Naive B cell (primary cell): ENCODE measurements at regions not wholly inside any gene's neighbourhood (a gene's known extent, or its start where the extent isn't known, plus 50 kb on each side); places are given as distances from the start of the nearest gene placed in this dataset.

Experiments used
- ATAC-seq, 2 donors: fragments of 150-1000 bp; cut with Tn5 transposase; 2 replicates each; pipeline ENCODE4 v1.10.0; 2021; ENCODE audit warnings: low read depth in 2 of 2, mild to moderate bottlenecking in 2 of 2, moderate library complexity in 2 of 2
- DNase-seq: peaks from one replicate; pipeline ENCODE4 v3.0.0; 2022
- H3K27ac Mint-ChIP-seq, 6 donors: one replicate each; pipeline ENCODE4 v1.8.0; 2020 to 2022; ENCODE audit warnings: mild to moderate bottlenecking in 6 of 6, mixed read lengths in 6 of 6, moderate library complexity in 5 of 6, inconsistent platforms in 2 of 6
- H3K27me3 Mint-ChIP-seq, 3 donors: one replicate each; pipeline ENCODE4 v1.8.0; 2021 to 2022; ENCODE audit warnings: mixed read lengths in 3 of 3, mild to moderate bottlenecking in 1 of 3
- H3K36me3 Mint-ChIP-seq, 2 donors: one replicate each; pipeline ENCODE4 v1.8.0; 2020 to 2022; ENCODE audit warnings: mixed read lengths in 2 of 2, inconsistent platforms in 1 of 2, mild to moderate bottlenecking in 1 of 2
- H3K4me1 Mint-ChIP-seq, 3 donors: one replicate each; pipeline ENCODE4 v1.8.0; 2020 to 2022; ENCODE audit warnings: mixed read lengths in 3 of 3, inconsistent platforms in 1 of 3, mild to moderate bottlenecking in 1 of 3, moderate library complexity in 1 of 3
- H3K4me3 Mint-ChIP-seq, 8 donors: one replicate each; pipeline ENCODE4 v1.8.0; 2020 to 2022; ENCODE audit warnings: mild to moderate bottlenecking in 8 of 8, mixed read lengths in 8 of 8, moderate library complexity in 8 of 8, inconsistent platforms in 2 of 8
- H3K9me3 Mint-ChIP-seq, 7 donors: one replicate each; pipeline ENCODE4 v1.8.0; 2020 to 2022; ENCODE audit warnings: mixed read lengths in 7 of 7, mild to moderate bottlenecking in 5 of 7, inconsistent platforms in 2 of 7, moderate library complexity in 1 of 7

DNA sequence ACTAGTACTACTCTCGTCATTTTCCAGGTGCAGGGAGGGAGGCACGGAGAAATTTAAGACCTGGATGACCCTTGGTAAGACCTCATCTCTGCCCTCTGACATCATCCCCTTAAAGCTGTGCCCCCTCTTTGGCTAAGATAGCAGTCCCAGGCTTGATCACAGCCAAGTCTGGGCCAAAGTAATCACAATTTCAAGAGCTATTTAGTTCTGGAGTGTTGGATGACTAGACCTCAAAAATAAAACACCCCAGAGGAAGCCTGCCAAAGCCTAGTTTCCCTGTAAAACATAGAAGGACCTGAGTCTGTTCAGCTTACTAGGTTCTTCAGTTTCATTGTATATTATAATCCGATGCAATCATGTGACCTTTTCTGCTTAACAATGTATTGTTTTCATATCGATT lies 144.6 kb upstream of the ARHGEF9 start:
- Mint-ChIP-seq H3K27ac (no peak overlapping the region), H3K4me1 (no peaks in the 10 kb centered on the region), H3K36me3 (no peaks in the 10 kb centered on the region), H3K27me3 (no peaks in the 10 kb centered on the region), H3K9me3 (peaks cover under 1 to 16% (median 6%) of the 10 kb centered on the region in 7 donors), H3K4me3 (no peak overlapping the region)
- DNase-seq (no peak), ATAC-seq (no peak)

GRCh38 chrX:63927848-63928247 lies 142.8 kb upstream of the ARHGEF9 start:
- Mint-ChIP-seq H3K36me3 (peaks cover 0 to 8% of the 10 kb centered on the region in 2 donors), H3K27me3 (no peaks in the 10 kb centered on the region), H3K4me3 (no peak overlapping the region), H3K4me1 (no peaks in the 10 kb centered on the region), H3K9me3 (peaks cover 2 to 29% (median 9%) of the 10 kb centered on the region in 7 donors), H3K27ac (no peak overlapping the region)
- DNase-seq (no peak), ATAC-seq (no peak)

GRCh38 chrX:63922221-63922620 lies 137.2 kb upstream of the ARHGEF9 start:
- ATAC-seq (no peak), DNase-seq (no peak)
- Mint-ChIP-seq H3K4me1 (no peaks in the 10 kb centered on the region), H3K36me3 (peaks cover 7 to 8% of the 10 kb centered on the region in 2 donors), H3K27me3 (no peaks in the 10 kb centered on the region), H3K4me3 (no peak overlapping the region), H3K27ac (no peak overlapping the region), H3K9me3 (peaks cover 6 to 42% (median 14%) of the 10 kb centered on the region in 7 donors)

DNA sequence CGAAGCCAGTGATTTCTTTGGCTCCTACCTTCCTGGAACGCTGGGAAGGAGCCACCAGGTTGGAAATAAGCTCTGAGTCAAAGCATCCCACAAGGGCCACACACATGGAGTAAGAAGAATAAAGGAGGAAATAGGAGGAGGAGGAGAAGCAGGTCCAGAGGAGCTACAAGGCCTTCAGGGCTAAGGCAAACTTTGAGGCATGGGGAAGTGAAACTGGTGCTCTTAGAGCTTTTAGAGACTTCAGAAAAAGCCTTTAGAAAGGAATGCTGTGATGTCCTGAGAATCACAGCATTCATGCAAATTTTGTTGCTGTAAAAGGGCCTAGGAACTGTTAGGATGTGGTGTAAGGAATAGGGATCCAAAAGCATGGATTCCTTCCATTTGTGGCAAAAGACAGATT lies 135.9 kb upstream of the ARHGEF9 start:
- ATAC-seq (no peak), DNase-seq (no peak)
- Mint-ChIP-seq H3K9me3 (peaks cover 6 to 46% (median 14%) of the 10 kb centered on the region in 7 donors), H3K36me3 (peaks cover 7 to 8% of the 10 kb centered on the region in 2 donors), H3K27me3 (no peaks in the 10 kb centered on the region), H3K4me3 (no peak overlapping the region), H3K4me1 (no peaks in the 10 kb centered on the region), H3K27ac (no peak overlapping the region)

DNA sequence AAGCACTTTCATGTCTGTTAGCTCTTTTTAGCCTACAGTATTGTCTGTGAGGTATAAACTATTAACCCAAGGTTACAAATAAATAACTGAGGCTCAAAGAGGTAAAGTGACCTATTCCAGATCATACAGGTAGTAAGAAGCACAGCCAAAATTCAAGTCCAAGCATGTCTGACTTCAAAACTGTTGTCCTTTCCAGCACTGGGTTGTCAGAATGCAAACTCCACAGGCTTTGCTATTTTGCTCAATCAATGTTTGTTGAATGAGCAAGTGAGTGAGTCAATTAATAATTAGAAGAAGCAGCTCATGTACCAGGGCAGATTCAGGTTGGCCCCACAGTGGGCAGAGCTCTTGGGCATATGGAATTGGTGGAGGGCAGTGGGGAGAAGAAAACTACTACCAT lies 134.1 kb upstream of the ARHGEF9 start:
- Mint-ChIP-seq H3K4me1 (no peaks in the 10 kb centered on the region), H3K27me3 (no peaks in the 10 kb centered on the region), H3K4me3 (peak overlapping the region in 1 of 8 donors; percentile 30), H3K9me3 (peaks cover 8 to 48% (median 25%) of the 10 kb centered on the region in 7 donors), H3K27ac (no peak overlapping the region), H3K36me3 (peaks cover 7% of the 10 kb centered on the region in 2 donors)
- no peak for ATAC-seq
- no peak for DNase-seq

DNA sequence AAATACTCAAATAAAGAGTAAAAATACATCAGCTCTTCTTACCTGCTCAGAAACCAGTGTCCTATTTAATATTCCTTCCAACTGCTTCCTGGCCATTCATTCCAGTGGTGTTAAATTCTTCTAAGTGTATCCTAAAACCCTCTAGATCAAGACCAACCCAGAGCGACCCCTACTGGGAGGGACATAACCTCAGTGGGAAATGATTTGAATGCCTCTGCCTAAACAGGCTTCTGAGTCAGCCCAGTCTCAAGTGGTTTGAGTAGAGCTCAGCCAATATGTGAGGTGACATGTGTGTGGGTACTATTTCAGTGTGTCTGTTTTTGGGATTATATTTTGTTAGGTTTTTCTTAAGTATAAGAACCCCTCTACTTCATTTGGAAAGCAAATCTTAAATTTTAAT lies 133.6 kb upstream of the ARHGEF9 start:
- DNase-seq: no peak
- no peak for ATAC-seq
- peak overlapping the region in 1 of 6 donors; percentile 28 for H3K27ac Mint-ChIP-seq
- no peak overlapping the region for H3K4me3 Mint-ChIP-seq
- H3K36me3 Mint-ChIP-seq: peaks cover 2 to 7% of the 10 kb centered on the region in 2 donors
- peaks cover 8 to 47% (median 23%) of the 10 kb centered on the region in 7 donors for H3K9me3 Mint-ChIP-seq
- no peaks in the 10 kb centered on the region for H3K27me3 Mint-ChIP-seq
- H3K4me1 Mint-ChIP-seq: no peaks in the 10 kb centered on the region

DNA sequence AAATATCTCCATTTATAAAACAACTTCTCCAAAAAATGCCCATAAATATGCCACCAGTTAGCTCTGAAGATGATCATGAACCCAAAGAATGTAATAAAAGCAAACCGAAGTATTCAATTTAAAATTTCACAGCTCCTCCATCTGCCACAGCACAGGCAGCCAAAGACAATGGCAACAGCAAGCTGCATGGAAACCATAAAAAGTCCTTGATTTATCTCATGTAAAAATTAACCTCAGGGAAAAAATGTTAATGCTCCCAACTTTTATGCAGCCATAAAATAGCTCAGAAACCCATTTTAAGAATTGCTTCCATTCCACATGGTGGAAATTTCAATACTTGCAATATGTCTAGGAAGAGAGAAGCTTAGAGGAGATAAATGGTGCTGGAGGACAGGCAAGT lies 132.3 kb upstream of the ARHGEF9 start:
- H3K9me3 Mint-ChIP-seq: peaks cover 13 to 48% (median 33%) of the 10 kb centered on the region in 7 donors
- DNase-seq (no peak), ATAC-seq (no peak)
- no peaks in the 10 kb centered on the region for H3K27me3 Mint-ChIP-seq
- H3K27ac Mint-ChIP-seq: no peak overlapping the region
- no peak overlapping the region for H3K4me3 Mint-ChIP-seq
- peaks cover 7% of the 10 kb centered on the region in 2 donors for H3K36me3 Mint-ChIP-seq
- no peaks in the 10 kb centered on the region for H3K4me1 Mint-ChIP-seq

DNA sequence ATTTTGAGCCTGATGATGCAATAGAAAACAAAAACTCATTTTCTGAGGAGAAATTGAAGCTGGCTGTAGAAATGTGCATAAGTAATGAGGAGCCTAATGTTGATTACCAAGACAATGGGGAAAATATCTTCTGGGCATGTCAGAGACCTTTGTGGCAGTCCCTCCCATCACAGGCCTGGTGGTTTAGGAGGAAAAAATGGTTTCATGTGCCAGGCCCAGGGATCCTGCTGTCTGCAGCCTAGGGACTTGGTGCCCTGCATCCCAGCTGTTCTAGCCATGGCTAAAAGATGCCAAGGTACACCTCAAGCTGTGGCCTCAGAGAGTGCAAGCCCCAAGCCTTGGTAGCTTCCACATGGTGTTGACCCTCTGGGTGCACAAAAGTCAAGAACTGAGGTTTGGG lies 128.7 kb upstream of the ARHGEF9 start:
- no peak overlapping the region for H3K4me3 Mint-ChIP-seq
- H3K27me3 Mint-ChIP-seq: no peaks in the 10 kb centered on the region
- no peak for ATAC-seq
- no peaks in the 10 kb centered on the region for H3K4me1 Mint-ChIP-seq
- H3K27ac Mint-ChIP-seq: no peak overlapping the region
- no peak for DNase-seq
- H3K9me3 Mint-ChIP-seq: peaks cover 9 to 37% (median 26%) of the 10 kb centered on the region in 7 donors
- H3K36me3 Mint-ChIP-seq: peaks cover 0 to 7% of the 10 kb centered on the region in 2 donors

GRCh38 chrX:63889001-63889400 lies 104.0 kb upstream of the ARHGEF9 start:
- H3K36me3 Mint-ChIP-seq: peaks cover 6 to 16% of the 10 kb centered on the region in 2 donors
- H3K27ac Mint-ChIP-seq: no peak overlapping the region
- no peak for ATAC-seq
- no peaks in the 10 kb centered on the region for H3K27me3 Mint-ChIP-seq
- H3K4me3 Mint-ChIP-seq: no peak overlapping the region
- H3K9me3 Mint-ChIP-seq: peaks cover 7 to 78% (median 28%) of the 10 kb centered on the region in 7 donors
- no peak for DNase-seq
- no peaks in the 10 kb centered on the region for H3K4me1 Mint-ChIP-seq

GRCh38 chrX:63884821-63885790 lies 100.1 kb upstream of the ARHGEF9 start:
- Mint-ChIP-seq H3K4me1 (no peaks in the 10 kb centered on the region), H3K27me3 (no peaks in the 10 kb centered on the region), H3K27ac (no peak overlapping the region), H3K36me3 (peaks cover 0 to 6% of the 10 kb centered on the region in 2 donors), H3K9me3 (peaks cover 0 to 52% (median 18%) of the 10 kb centered on the region in 7 donors), H3K4me3 (no peak overlapping the region)
- ATAC-seq: no peak
- no peak for DNase-seq

GRCh38 chrX:63869506-63869905 lies 84.5 kb upstream of the ARHGEF9 start:
- no peaks in the 10 kb centered on the region for H3K4me1 Mint-ChIP-seq
- no peaks in the 10 kb centered on the region for H3K36me3 Mint-ChIP-seq
- H3K27ac Mint-ChIP-seq: no peak overlapping the region
- H3K9me3 Mint-ChIP-seq: peaks cover 0 to 10% (median 2%) of the 10 kb centered on the region in 7 donors
- H3K4me3 Mint-ChIP-seq: no peak overlapping the region
- ATAC-seq (no peak), DNase-seq (no peak)
- peaks cover 0 to 9% (median 8%) of the 10 kb centered on the region in 3 donors for H3K27me3 Mint-ChIP-seq

- no peaks in the 10 kb centered on the region for H3K36me3 Mint-ChIP-seq
- peaks cover 0 to 5% (median 3%) of the 10 kb centered on the region in 7 donors for H3K9me3 Mint-ChIP-seq
- H3K4me1 Mint-ChIP-seq: no peaks in the 10 kb centered on the region
- DNase-seq (no peak), ATAC-seq (no peak)
- H3K27ac Mint-ChIP-seq: no peak overlapping the region
- peaks cover 0 to 5% (median 0%) of the 10 kb centered on the region in 3 donors for H3K27me3 Mint-ChIP-seq
- no peak overlapping the region for H3K4me3 Mint-ChIP-seq
Observed at GRCh38 chrX:63855896-63856295, 70.9 kb upstream of the ARHGEF9 start.

GRCh38 chrX:63835361-63835760 lies 50.3 kb upstream of the ARHGEF9 start:
- Mint-ChIP-seq H3K27ac (peak overlapping the region in 1 of 6 donors; percentile 71), H3K27me3 (peaks cover 0 to under 1% (median 0%) of the 10 kb centered on the region in 3 donors), H3K4me3 (no peak overlapping the region), H3K4me1 (no peaks in the 10 kb centered on the region), H3K36me3 (peaks cover 0 to under 1% of the 10 kb centered on the region in 2 donors), H3K9me3 (peaks cover 0 to 14% (median 5%) of the 10 kb centered on the region in 7 donors)
- ATAC-seq (no peak), DNase-seq (no peak)
